Esophagus (tissue), 2 donors: ENCODE measurements at regions not wholly inside any gene's neighbourhood (a gene's known extent, or its start where the extent isn't known, plus 50 kb on each side); places are given as distances from the start of the nearest gene placed in this dataset.

Experiments
- H3K27ac ChIP-seq, 2 donors: one replicate each; pipeline ENCODE4 v1.5.1; 2013; ENCODE audit warnings: low read depth in 2 of 2, mild to moderate bottlenecking in 2 of 2, inconsistent platforms in 1 of 2, low read length in 1 of 2, moderate library complexity in 1 of 2
- H3K27me3 ChIP-seq, 2 donors: one replicate each; pipeline ENCODE4 v1.6.1; 2013; ENCODE audit warnings: low read length in 2 of 2, control low read depth in 1 of 2, mild to moderate bottlenecking in 1 of 2; ENCODE audit not compliant: insufficient read depth in 2 of 2, control insufficient read depth in 1 of 2
- H3K36me3 ChIP-seq, 2 donors: one replicate each; pipeline ENCODE4 v1.6.1; 2013; ENCODE audit warnings: low read length in 1 of 2; ENCODE audit not compliant: control insufficient read depth in 2 of 2, insufficient read depth in 2 of 2
- H3K4me1 ChIP-seq, 2 donors: one replicate each; pipeline ENCODE4 v1.6.1; 2013; ENCODE audit warnings: low read length in 1 of 2; ENCODE audit not compliant: control insufficient read depth in 2 of 2, insufficient read depth in 2 of 2
- H3K4me3 ChIP-seq, 2 donors: one replicate each; pipeline ENCODE4 v1.5.1; 2013; ENCODE audit warnings: low read length in 2 of 2, mild to moderate bottlenecking in 2 of 2, low read depth in 1 of 2, moderate library complexity in 1 of 2
- H3K9me3 ChIP-seq, 2 donors: one replicate each; pipeline ENCODE4 v1.6.1; 2013; ENCODE audit warnings: mild to moderate bottlenecking in 2 of 2, low read depth in 1 of 2, low read length in 1 of 2, moderate library complexity in 1 of 2; ENCODE audit not compliant: control insufficient read depth in 2 of 2, insufficient read depth in 1 of 2
- WGBS, 2 donors: extraction: QIAGEN DNeasy Blood & Tissue Kit; methylation state at CpG; one replicate each; pipeline ENCODE4 v1.1.7; 2013; 5-methylcytosine and 5-hydroxymethylcytosine counted together
- donor health status: healthy with polysubstance abuse.
- donor health status: Bipolar disorder and iron deficiency.

DNA sequence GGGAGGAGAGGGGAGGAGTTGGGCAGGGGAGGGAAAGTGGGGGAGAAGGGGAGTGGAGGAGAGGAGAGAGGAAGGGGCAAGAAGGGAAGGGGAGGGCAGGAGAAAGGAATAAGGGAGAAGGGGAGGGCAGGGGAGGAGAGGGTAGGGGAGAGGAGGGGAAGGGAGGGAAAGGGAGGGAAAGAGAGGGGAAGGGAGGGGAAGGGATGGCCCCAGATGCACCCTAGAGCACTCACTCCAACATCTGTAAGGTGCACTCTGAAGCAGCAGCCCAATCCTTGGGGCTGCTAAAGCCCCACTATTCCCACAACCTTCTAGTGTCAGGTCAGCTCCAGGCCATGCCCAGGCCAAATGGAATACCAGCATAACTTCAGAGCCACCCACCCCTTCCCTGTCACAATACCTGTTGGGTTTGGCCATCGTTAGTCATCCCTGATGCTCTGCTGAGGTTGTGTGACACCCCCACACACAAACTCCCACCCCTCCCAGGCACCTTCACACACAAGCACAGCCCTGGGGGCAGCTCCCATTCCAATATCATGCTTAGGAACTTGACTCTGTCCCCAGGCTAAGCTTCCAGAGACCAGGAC lies 55.7 kb upstream of the PKDCC start:
- Histone ChIP-seq H3K4me3 (no peak overlapping the region), H3K9me3 (no peaks in the 10 kb centered on the region), H3K36me3 (no peaks in the 10 kb centered on the region), H3K27me3 (no peaks in the 10 kb centered on the region), H3K4me1 (no peaks in the 10 kb centered on the region), H3K27ac (no peak overlapping the region)
- 79 to 92% methylated on average over 1 of the region's 1 CpG for WGBS, 2 donors

DNA sequence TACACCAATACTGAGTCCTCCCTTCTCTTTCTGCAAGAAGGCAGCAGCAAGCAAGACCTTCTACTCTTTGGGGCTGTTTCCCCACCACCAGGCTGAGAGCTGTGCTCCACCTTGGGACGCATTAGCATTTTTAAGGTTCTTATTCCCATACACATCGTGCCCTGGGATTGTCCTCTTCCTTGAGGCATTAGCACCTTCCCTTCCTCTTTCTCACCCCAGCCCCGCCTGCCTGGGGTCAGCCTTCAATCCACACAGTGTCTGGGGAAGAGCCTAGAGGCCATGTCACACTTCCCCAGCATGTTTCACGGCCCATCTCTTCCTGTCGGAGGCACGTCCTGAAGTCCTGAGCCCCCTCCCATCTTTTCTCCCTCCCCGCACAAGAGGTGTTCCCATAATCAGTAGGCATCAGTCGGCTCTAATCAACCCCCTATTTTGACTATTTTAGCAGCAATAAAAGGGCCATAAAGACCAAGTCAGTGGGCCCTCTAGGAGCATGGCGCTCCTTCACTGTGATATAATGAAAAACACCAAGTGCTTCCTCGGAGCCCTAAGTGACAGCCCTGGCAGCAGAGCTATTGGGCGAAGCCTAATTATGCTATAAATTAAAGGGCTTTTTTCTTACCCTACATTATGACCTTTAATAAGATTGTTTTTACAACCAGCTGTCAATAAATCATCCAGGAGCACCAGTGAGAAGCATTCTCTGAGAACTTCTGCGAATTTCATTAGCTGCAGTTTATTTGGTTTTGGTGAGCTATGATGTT lies 55.0 kb upstream of the PKDCC start:
- no peaks in the 10 kb centered on the region for H3K36me3 ChIP-seq
- WGBS, 2 donors, result 81 to 88% methylated on average over 12 of the region's 12 CpGs
- H3K4me3 ChIP-seq, result no peak overlapping the region
- H3K4me1 ChIP-seq, result no peaks in the 10 kb centered on the region
- H3K27me3 ChIP-seq, result no peaks in the 10 kb centered on the region
- no peak overlapping the region for H3K27ac ChIP-seq
- no peaks in the 10 kb centered on the region for H3K9me3 ChIP-seq

DNA sequence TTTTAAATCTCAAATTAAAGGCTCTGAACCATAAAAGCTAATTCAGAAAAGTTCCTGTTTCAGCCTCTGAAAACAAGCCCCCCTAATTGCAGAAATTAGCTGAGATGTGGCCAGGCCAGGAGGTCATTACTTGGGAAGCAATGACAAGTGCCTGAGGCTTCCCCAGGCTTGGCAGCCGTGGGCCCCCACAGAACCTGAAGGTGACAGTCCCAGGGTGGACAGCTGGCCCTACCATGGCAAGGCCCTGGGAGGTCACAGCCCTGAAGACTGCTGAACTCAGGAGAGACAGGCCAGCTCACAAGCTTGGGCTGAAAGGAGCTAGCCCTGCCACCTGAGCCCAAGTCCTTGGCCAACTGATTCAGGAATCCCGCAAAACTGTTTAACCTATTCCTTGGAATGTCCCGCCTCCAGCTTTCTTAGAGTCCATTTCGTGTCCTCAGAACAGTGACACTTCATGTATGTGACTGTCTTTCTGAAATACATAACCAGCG lies 54.3 kb upstream of the PKDCC start:
- H3K4me3 ChIP-seq, result no peak overlapping the region
- 89 to 94% methylated on average over 5 of the region's 5 CpGs for WGBS, 2 donors
- no peaks in the 10 kb centered on the region for H3K27me3 ChIP-seq
- H3K27ac ChIP-seq, result no peak overlapping the region
- no peaks in the 10 kb centered on the region for H3K36me3 ChIP-seq
- no peaks in the 10 kb centered on the region for H3K4me1 ChIP-seq
- H3K9me3 ChIP-seq, result no peaks in the 10 kb centered on the region

DNA sequence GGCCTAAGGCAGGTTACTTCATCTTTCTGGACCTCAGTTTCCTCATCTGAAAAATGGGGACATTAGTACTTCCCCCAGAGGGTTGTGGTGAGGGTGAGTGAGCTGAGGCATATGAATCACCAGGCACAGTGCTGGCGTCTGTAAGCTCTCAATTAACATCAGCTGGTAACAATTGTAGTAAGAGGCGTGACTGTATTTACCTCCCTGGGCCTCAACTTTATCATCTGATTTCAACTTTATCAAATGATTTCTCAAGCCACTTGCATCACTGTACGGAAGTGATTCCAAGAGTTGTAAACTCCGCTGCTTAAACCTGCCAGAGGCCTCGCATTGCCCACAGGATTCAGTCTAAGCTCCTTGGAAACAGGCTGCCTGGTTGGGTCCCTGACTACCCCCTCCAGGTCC lies 53.6 kb upstream of the PKDCC start:
- Histone ChIP-seq H3K4me1 (no peaks in the 10 kb centered on the region), H3K36me3 (no peaks in the 10 kb centered on the region), H3K27ac (no peak overlapping the region), H3K9me3 (no peaks in the 10 kb centered on the region), H3K27me3 (no peaks in the 10 kb centered on the region), H3K4me3 (no peak overlapping the region)
- WGBS, 2 donors, result 75 to 84% methylated on average over 5 of the region's 5 CpGs

DNA sequence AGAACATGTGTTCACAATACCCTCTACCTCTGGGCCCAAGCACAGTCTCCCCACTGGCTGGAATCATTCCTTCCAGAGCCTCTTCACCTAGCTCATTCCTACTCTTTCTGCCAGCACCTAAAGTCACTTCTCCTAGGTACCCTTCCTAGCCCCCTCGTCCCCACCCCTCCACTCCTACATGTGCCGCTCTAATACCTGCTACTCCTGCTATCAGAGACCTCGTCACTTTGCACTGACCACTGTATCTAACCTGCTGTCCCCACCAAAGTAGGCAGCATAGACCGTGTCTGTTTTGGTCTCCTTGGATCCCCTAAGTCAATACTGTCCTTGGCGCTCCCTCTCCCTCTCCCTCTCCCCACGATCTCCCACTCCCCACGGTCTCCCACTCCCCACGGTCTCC lies 53.2 kb upstream of the PKDCC start:
- Histone ChIP-seq H3K27me3 (no peaks in the 10 kb centered on the region), H3K4me3 (no peak overlapping the region), H3K4me1 (no peaks in the 10 kb centered on the region), H3K36me3 (no peaks in the 10 kb centered on the region), H3K27ac (no peak overlapping the region), H3K9me3 (no peaks in the 10 kb centered on the region)
- 91 to 93% methylated on average over 8 of the region's 8 CpGs for WGBS, 2 donors

DNA sequence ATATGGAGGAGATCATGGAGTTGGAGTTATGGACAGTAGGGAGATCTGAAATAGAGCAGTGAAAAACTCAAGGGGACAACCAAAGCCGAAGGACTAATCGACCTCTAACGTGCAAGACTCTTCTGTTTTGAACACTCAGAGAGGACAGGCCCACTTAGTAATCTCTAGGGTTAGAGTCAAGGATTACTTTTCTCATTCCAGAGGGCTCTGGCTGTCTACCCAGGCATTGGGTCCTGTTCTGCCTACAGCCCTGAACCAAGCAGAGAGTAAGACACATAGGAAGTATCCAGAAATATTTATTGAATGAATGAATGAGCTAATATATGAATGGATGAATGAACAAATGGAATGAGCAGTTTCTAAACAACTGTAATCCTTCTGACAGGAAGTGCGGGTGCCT lies 50.3 kb upstream of the PKDCC start:
- no peak overlapping the region for H3K27ac ChIP-seq
- H3K27me3 ChIP-seq, result no peaks in the 10 kb centered on the region
- no peaks in the 10 kb centered on the region for H3K9me3 ChIP-seq
- H3K36me3 ChIP-seq, result no peaks in the 10 kb centered on the region
- H3K4me3 ChIP-seq, result no peak overlapping the region
- 86 to 91% methylated on average over 4 of the region's 4 CpGs for WGBS, 2 donors
- H3K4me1 ChIP-seq, result no peaks in the 10 kb centered on the region
